Coronary artery (tissue), 2 donors: ENCODE measurements at regions not wholly inside any gene's neighbourhood (a gene's known extent, or its start where the extent isn't known, plus 50 kb on each side); places are given as distances from the start of the nearest gene placed in this dataset.

Experiments used
- DNase-seq: peaks from one replicate; pipeline ENCODE4 v3.0.0-alpha.2; 2017; ENCODE audit warnings: low spot score
- H3K27ac ChIP-seq, 2 donors: fragments of 200-600 bp; sonication (generic); one replicate each; pipeline ENCODE4 v1.5.1; 2016 to 2019
- H3K4me3 ChIP-seq: fragments of 200-600 bp; sonication (generic); 2 replicates; pipeline ENCODE4 v1.5.1; 2016; ENCODE audit warnings: mild to moderate bottlenecking, moderate library complexity
- TF ChIP-seq, protein P1 (sequence below): fragments of 200-600 bp; sonication (generic); IDR thresholded peaks from one replicate; pipeline ENCODE4 v1.5.1; 2019; ENCODE audit warnings: antibody characterized with exemption

GRCh38 chr16:48831076-48831722 lies 221.2 kb upstream of the N4BP1 start:
- Histone ChIP-seq H3K4me3 (no peak overlapping the region), H3K27ac (no peak overlapping the region)
- no peak for DNase-seq
- TF ChIP-seq, protein P1, sequence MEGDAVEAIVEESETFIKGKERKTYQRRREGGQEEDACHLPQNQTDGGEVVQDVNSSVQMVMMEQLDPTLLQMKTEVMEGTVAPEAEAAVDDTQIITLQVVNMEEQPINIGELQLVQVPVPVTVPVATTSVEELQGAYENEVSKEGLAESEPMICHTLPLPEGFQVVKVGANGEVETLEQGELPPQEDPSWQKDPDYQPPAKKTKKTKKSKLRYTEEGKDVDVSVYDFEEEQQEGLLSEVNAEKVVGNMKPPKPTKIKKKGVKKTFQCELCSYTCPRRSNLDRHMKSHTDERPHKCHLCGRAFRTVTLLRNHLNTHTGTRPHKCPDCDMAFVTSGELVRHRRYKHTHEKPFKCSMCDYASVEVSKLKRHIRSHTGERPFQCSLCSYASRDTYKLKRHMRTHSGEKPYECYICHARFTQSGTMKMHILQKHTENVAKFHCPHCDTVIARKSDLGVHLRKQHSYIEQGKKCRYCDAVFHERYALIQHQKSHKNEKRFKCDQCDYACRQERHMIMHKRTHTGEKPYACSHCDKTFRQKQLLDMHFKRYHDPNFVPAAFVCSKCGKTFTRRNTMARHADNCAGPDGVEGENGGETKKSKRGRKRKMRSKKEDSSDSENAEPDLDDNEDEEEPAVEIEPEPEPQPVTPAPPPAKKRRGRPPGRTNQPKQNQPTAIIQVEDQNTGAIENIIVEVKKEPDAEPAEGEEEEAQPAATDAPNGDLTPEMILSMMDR: no peak

DNA sequence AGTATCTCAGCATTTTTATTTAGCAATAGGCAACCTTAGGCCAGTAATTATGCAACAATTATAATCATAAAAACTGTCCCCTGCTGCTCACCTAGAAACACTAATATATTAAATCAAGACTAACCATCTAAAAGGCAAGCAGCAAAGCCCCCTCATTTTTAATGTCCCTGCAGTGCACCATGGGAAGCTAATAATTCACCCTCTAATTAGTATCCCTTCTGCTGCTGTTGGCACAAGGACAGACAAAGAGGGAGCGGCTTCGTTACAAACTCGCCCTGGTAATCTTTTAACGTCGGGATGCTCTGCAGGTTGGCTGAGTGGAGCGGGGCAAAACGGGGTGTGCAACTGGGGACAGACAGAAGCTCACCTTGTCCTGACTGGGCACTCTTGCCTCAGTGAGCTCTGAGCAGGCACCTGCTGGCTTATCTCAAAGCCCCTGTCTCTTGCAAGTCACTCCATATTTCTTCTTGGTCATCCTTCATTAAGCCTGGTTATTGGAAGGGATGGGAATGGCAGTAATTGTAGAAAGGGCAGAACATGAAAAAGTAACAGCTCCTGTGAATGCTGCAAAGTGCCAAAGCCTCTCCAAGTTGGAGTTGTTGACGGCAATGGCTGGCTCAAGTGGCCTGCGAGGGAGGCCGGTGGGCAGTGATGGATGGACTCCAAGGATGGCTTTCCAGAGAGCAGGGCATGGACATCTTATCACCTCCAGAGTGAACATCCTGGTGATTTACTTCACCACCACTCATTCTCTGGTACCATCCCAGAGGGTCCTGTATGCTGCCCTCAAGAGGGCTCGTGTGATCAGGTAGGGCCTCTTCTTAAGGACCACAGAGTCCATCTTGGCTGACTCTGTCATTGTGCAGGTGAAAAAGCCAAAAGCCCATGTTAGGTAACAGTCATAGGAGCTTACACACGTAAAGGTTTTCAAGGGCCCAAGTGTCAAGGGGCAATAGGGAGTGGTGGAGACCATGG lies 219.6 kb upstream of the N4BP1 start:
- no peak for DNase-seq
- TF ChIP-seq, protein P1: no peak
- Histone ChIP-seq H3K4me3 (no peak overlapping the region), H3K27ac (no peak overlapping the region)

GRCh38 chr16:48824271-48824670 lies 214.3 kb upstream of the N4BP1 start:
- DNase-seq: no peak
- H3K27ac ChIP-seq: no peak overlapping the region
- TF ChIP-seq, protein P1: no peak
- no peak overlapping the region for H3K4me3 ChIP-seq

DNA sequence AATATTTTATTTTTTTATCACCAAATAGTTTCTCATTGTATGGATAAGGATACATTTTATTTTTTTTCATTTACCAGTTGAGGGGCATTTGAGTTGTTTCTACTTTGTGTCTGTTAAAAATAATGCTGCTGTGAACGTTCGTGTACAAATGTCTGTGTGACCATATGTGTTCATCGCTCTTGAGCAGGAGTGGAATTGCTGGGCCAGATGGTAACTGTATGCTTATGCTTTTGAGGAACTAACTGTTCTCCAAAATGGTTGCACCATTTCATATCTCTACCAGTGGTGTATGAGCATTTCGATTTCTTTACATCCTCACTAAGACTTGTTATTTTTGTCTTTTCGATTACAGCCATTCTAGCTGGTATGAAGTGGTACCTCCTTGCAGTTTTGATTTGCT lies 212.5 kb upstream of the N4BP1 start:
- no peak overlapping the region for H3K27ac ChIP-seq
- H3K4me3 ChIP-seq: no peak overlapping the region
- DNase-seq: no peak
- TF ChIP-seq, protein P1: no peak

- no peak for DNase-seq
- TF ChIP-seq, protein P1: no peak
Measured at GRCh38 chr16:48820379-48820778, 210.4 kb upstream of the N4BP1 start.

GRCh38 chr16:48818257-48818656 lies 208.3 kb upstream of the N4BP1 start:
- H3K4me3 ChIP-seq: no peak overlapping the region
- DNase-seq: no peak
- TF ChIP-seq, protein P1: no peak
- no peak overlapping the region for H3K27ac ChIP-seq

More at GRCh38 chr16:48820379-48820778, 210.4 kb upstream of the N4BP1 start:
- no peak overlapping the region for H3K4me3 ChIP-seq
- no peak overlapping the region for H3K27ac ChIP-seq
